ENCODE measurements at regions not wholly inside any gene's neighbourhood (a gene's known extent, or its start where the extent isn't known, plus 50 kb on each side); places are given as distances from the start of the nearest gene placed in this dataset.

DNA sequence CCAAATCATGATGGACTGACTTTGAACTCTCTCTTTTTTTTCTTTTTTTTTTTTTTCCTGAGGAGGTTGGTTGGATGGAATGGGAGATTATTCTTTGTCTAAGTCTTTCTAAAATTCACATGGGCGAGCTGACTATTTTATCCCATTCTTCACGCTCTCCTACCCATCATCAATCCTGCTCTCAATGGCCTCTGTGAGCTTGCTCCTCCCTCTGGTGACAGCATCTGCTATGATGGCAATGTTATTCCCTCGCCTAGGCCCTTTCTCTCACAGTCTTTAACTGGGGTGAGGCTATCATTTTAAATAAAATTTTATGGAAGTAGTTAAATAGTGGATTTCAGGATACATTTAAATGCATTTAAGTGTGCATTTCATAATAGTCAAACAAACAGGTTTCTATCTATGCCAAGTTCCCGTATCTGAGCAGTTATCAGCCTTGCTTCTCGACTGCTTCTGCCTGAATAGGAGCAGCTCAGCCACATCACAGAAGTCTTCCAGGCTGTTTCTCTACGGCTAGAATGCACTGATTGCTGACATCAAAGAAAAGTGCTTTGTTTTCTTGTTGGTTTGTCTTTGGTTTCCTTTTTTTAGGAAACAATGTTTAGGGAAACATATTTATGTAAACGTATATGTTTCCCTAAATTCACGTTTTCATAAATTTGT is 2233.8 kb downstream of the MAT2B start:
- Histone ChIP-seq H3K27ac (ENCODE audit: extremely low read length, insufficient read depth, low read length) (no peak overlapping the region), H3K4me3 (replicated peaks in 1 of 3; ENCODE audit: insufficient read depth in 1 of 3, low read depth in 2 of 3, low read length in 3 of 3) (no peak overlapping the region), H3K79me2 (ENCODE audit: insufficient read depth, low read length) (no peaks in the 10 kb centered on the region), H3K9me3 (ENCODE audit: low read length) (peaks cover 77% of the 10 kb centered on the region), H3K4me2 (ENCODE audit: low read depth, low read length) (no peak overlapping the region), H4K20me1 (ENCODE audit: insufficient read depth, low read length) (no peaks in the 10 kb centered on the region), H3K36me3 (replicated peaks in 1 of 2; ENCODE audit: control insufficient read depth in 1 of 2, insufficient read depth in 2 of 2, low read length in 2 of 2) (no peaks in the 10 kb centered on the region), H3K9ac (ENCODE audit: insufficient read depth, low read depth, low read length) (no peak overlapping the region), H2AFZ (ENCODE audit: low read length) (no peak overlapping the region), H3K27me3 (ENCODE audit: control insufficient read depth in 1 of 2, insufficient read depth in 2 of 2, low read length in 2 of 2) (no peaks in the 10 kb centered on the region), H3K4me1 (ENCODE audit: insufficient read depth, low read length) (no peaks in the 10 kb centered on the region)
- BruUV-seq (replicated peaks) = no TSS peak
- ATAC-seq (no peak), DNase-seq (ENCODE audit: low spot score) (no peak), FAIRE-seq (no peak)
- TF ChIP-seq, protein P1, sequence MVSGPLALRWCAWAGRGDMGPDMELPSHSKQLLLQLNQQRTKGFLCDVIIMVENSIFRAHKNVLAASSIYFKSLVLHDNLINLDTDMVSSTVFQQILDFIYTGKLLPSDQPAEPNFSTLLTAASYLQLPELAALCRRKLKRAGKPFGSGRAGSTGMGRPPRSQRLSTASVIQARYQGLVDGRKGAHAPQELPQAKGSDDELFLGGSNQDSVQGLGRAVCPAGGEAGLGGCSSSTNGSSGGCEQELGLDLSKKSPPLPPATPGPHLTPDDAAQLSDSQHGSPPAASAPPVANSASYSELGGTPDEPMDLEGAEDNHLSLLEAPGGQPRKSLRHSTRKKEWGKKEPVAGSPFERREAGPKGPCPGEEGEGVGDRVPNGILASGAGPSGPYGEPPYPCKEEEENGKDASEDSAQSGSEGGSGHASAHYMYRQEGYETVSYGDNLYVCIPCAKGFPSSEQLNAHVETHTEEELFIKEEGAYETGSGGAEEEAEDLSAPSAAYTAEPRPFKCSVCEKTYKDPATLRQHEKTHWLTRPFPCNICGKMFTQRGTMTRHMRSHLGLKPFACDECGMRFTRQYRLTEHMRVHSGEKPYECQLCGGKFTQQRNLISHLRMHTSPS (CRISPR knock-in tag; IDR thresholded peaks at IDR 0.05; ENCODE audit: low read depth) = no peak
- TF ChIP-seq ZFYVE20 (CRISPR knock-in tag; IDR thresholded peaks at IDR 0.05; ENCODE audit: borderline replicate concordance, low read depth) (no peak), FOXO1 (CRISPR knock-in tag; IDR thresholded peaks at IDR 0.05) (no peak), ZFP36L2 (CRISPR knock-in tag; IDR thresholded peaks at IDR 0.05) (no peak), ZNF878 (CRISPR knock-in tag; IDR thresholded peaks at IDR 0.05) (no peak), NFE2 (CRISPR knock-in tag; IDR thresholded peaks at IDR 0.05) (no peak), ZMYM2 (CRISPR knock-in tag; IDR thresholded peaks at IDR 0.05) (no peak), KLF13 (CRISPR knock-in tag; IDR thresholded peaks at IDR 0.05) (no peak)
- TF ChIP-seq, protein P2, sequence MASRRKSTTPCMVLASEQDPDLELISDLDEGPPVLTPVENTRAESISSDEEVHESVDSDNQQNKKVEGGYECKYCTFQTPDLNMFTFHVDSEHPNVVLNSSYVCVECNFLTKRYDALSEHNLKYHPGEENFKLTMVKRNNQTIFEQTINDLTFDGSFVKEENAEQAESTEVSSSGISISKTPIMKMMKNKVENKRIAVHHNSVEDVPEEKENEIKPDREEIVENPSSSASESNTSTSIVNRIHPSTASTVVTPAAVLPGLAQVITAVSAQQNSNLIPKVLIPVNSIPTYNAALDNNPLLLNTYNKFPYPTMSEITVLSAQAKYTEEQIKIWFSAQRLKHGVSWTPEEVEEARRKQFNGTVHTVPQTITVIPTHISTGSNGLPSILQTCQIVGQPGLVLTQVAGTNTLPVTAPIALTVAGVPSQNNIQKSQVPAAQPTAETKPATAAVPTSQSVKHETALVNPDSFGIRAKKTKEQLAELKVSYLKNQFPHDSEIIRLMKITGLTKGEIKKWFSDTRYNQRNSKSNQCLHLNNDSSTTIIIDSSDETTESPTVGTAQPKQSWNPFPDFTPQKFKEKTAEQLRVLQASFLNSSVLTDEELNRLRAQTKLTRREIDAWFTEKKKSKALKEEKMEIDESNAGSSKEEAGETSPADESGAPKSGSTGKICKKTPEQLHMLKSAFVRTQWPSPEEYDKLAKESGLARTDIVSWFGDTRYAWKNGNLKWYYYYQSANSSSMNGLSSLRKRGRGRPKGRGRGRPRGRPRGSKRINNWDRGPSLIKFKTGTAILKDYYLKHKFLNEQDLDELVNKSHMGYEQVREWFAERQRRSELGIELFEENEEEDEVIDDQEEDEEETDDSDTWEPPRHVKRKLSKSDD (CRISPR knock-in tag; IDR thresholded peaks at IDR 0.05; ENCODE audit: low read depth) = no peak
- ChIA-PET CTCF (ENCODE audit: low intra/inter-chr PET ratio, low total read pairs) (no interaction called here), POLR2A (no interaction called here)
- intact Hi-C loops (cut with micrococcal nuclease; ENCODE audit: unreplicated experiment) = no loop called here
- in situ Hi-C loops (cut with HindIII; ENCODE audit: extremely low pct_ligation_motif_present, low pct_unique_long_range_greater_than_20kb) = no loop called here
- 2% methylated on average over 8 of the region's 8 CpGs for WGBS (ENCODE audit: low lambda C conversion rate)
